Skeletal muscle cell (primary cell): ENCODE measurements at regions not wholly inside any gene's neighbourhood (a gene's known extent, or its start where the extent isn't known, plus 50 kb on each side); places are given as distances from the start of the nearest gene placed in this dataset.
"Not testable (repeated sequence)": the region's sequence is repeated elsewhere in the genome, so short reads cannot be mapped to it uniquely, and the experiment has no call there.

Experiments
- DNase-seq: peaks from one replicate; pipeline ENCODE4 v3.0.0-alpha.2; 2010; ENCODE audit warnings: low read depth
- H3K4me3 ChIP-seq: 2 replicates; pipeline ENCODE4 v1.5.1; 2011; ENCODE audit warnings: low read depth, mild to moderate bottlenecking, control low read depth, low read length, moderate library complexity

DNA sequence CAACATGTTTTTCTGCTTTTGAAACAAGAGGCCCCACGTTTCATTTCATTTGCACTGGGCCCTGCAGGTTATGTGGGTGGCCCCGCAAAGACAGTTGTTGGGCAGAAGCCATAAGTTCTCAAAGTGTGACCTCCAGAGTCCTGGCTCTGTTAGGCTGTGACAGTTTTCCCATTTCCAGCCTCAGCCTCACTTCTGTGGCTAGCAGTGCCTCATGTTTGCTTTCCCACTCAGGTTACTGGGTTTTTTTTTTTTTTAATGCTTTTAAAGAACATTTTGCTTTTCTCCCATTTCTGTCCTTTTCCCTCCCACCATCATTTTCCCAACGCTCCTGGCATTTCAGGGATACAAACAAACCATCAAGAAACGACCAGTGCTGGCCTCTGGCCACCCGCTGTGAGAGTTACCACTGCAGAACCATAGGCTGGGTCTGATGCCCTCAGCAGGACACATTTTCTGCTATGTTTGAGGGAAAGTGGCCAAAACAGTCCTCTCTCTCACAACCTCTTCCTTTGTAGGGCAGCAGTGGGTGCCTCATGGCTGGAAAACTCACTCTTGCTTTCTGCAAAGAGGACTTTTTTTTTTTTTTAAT lies 159.0 kb upstream of the MPHOSPH6 start:
- H3K4me3 ChIP-seq: no peak overlapping the region
- DNase-seq: no peak

DNA sequence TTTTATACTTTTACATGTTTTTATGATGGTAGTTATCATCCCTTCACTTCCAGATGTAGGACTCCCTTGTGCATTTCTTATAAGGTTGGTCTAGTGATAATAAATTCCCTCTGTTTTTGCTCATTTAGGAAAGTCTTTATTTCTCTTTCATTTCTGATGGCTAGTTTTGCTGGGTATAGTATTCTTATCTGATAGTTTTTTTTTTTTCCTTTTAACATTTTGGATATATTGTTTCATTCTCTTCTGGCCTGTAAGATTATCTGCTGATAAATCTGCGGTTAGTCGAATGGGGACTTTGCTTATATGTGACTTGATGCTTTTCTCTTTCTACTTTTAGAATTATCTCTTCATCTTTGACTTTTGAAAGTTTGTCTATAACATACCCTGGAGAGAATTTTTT lies 153.1 kb upstream of the MPHOSPH6 start:
- DNase-seq: no peak
- H3K4me3 ChIP-seq: no peak overlapping the region

DNA sequence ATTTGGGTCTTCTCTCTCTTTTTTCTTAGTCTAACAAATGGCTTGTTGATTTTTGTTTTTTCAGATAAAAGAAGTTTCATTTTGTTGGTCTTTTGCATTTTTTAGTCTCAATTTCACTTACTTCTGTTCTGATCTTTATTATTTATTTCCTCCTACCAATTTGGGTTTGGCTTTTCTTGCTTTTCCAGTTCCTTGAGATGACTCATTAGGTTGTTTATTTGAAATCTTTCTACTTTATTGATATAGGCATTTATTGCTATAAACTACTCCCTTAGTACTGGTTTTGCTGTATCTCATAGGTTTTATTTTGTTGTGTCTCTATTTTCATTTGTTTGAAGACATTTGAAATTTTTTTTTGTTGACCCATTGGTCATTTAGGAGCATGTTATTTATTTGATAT lies 152.2 kb upstream of the MPHOSPH6 start:
- no peak for DNase-seq
- no peak overlapping the region for H3K4me3 ChIP-seq

DNA sequence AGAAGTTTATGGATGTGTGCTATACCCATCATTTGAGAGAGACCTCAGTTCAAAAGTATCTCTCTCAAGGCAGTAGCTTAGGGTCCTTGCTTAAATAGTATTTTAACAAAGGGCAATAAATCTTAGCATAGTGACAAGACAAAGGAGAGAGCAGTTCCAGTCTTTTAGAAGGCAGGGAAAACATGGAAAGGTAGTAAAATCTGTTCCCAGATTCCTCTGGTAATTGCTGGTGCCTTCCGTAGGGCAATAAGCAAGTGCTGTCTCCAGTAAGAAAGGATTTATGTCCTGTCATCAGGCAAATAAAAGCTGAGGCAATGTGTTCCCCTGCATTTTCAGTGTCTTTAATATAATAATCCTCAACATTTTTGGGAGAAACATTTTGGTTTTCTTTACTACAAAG lies 149.0 kb upstream of the MPHOSPH6 start:
- DNase-seq: no peak
- H3K4me3 ChIP-seq: no peak overlapping the region

DNA sequence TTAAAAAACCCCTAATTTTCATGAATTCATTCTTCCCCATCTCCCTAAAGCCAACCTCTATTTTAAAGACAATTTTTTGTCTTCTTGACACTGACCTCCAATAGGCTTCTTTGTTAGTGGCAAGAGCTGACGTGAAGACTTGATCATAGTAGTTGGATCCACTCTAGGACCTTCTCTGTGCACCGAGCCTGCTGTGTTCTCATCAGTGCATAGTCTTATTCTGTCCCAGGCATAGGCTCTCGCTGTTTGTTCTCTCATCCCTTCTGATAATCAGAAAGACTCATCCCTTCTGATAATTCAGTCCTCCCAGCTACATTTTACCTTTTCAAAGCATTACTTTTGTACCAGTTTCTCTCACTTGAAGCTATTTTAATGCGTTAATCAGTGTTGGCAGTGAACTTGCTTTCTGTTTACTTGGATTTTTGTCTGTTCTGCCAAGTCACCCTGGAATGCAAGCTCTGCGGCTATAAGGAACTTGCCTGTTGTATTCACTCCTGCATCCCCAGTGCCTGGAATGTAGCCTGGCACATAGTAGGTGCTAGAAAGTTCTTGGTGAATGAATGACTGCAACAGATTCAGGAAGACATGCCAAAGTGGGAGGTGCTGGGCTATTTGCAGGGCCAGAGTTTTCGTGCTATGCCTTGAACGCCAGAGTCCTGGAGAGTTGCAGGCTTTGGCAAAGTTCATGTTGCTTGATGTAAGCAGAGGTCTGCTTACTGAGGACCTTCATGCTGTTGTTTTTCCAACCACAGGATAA lies 147.6 kb upstream of the MPHOSPH6 start:
- no peak for DNase-seq

DNA sequence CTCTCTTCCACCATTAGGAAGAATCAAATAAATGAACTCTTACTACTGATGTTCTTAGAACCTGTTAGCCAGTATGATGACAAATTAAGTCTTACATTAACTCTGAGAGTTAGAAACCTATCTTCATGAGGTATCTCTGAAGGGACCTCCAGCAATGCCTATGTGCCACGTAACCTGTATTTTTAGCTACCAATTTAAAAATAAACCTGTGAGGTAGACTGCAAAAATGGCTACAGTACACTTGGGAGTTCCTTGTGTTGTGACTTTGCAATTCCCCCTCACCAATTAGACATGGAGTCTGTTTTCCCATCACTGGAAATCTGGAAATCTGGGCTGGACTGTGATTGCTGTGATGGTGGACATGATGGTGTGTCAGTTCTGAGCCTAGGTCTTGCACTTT lies 143.7 kb upstream of the MPHOSPH6 start:
- no peak for DNase-seq
- no peak overlapping the region for H3K4me3 ChIP-seq

More for the DNA sequence above, 147.6 kb upstream of the MPHOSPH6 start:
- H3K4me3 ChIP-seq: no peak overlapping the region

DNA sequence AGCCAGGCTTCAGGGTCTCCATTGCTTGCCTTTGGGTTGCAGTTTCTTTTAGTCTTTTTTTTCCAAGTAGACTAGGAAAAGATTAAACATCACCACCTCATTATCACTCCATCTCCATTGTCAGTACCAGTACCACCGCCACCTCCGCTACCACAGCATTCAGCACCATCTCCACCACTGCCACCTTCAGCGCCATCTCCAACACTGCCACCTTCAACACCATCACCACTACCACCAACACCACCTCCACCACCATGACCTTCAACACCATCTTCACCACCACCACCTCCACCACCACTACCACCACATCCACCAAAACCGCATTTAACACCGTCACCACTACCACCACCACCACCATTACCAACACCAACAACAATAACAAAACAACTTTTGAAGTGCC lies 141.5 kb upstream of the MPHOSPH6 start:
- DNase-seq: no peak
- H3K4me3 ChIP-seq: no peak overlapping the region

DNA sequence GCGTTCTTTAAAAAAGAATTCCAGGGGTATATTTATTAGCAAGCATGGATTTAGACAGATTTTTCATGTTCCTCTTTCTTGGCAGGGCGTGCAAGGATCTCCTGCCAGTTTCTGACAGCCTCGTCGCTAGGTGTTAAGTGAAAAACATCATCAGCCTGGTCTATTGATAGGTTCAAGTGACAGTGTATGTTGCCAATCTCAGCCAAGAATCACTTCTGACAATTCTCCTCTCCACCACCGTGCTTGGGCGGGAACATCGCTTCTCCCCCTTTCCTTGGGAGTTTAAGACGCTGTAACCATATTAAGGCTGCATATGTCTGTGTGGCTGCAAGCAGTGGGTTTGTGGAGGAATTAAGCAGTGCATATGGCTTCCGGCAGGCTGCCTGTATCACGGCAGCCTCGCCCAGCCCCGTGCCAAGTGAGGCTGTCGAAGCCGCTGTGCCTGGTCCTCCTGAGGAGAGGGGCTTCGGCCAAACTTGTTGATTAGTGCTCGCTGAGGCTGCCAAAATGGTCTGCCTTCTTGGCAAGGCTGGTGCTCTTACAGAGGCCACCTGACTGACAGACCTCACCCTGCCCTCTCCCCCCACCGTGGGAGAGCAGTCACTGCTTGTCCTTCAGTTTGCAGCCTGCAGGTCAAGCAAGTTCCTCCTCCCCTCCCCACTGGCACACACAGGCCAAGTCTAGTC lies 132.2 kb upstream of the MPHOSPH6 start:
- H3K4me3 ChIP-seq: no peak overlapping the region
- DNase-seq: no peak

DNA sequence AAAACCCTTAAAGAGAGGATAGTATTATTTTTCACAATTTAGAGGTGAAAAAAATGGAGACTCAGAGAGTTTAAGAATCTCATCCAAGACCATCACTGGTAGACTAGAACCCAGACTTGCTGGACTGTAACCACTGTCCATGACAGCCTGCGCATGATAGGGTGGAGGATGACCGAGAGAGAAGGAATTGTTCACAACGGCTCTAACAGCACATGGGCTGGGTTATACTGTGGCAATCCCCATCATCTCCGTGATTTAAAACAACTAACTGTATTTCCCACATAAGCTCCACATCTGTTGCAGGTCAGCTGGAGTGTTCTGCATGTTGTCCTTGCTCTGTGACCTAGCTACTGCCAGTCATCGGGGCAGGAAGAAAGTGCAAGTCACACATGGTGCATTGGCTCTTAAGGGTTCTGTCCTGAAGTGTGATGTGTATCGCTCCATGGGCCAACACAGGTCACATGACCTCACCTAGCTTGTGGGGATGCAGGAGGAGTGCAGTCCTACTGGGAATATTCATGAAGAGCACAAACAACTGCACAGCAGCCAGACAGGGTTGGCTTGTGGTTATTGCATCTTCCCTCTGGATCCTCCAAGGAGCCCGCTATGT lies 131.2 kb upstream of the MPHOSPH6 start:
- DNase-seq: no peak
- H3K4me3 ChIP-seq: no peak overlapping the region

DNA sequence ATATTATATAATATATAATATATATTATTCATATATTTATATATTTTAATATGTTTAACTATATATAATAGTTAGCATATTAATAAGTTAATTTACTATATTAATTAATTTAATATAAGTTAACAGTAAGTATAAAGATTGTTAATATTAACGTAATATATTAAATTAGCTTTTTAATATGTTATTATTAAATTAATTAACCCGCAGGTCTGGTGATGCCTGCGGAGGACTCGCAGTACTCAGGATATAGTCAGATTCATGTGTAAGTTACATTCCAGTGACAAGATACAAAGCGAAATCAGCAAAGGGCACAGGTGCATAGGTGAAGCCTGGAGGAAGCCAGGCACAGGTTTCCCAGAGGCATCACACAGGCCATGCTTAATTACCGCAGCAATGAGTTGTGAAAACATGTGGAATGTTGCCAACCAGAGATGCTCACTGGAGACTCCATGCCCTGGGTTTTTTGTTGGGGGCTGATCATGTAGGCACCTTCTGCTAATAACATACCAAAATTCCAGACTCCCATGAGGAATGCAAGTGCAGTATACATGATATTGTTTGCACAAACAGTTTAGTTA lies 130.4 kb upstream of the MPHOSPH6 start:
- no peak for DNase-seq
- H3K4me3 ChIP-seq: no peak overlapping the region

DNA sequence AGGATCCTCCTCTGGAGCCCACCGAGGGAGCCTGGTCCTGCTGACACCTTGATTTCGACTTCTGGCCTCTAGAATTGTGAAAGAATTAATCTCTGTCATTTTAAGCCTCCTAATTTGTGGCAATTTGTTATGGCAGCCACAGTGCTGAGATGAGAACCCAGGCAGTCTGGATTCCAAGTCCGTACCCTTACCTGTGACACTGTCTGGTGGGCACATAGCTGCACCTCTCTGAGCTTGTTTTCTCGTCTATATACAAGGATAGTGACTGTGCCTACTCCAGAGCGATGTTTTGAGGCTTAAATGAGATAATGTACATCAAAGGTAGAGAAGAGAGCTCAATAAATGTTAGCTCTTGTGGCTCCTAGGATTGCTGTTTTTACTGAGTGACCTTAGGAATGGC lies 128.4 kb upstream of the MPHOSPH6 start:
- no peak overlapping the region for H3K4me3 ChIP-seq
- DNase-seq: no peak

DNA sequence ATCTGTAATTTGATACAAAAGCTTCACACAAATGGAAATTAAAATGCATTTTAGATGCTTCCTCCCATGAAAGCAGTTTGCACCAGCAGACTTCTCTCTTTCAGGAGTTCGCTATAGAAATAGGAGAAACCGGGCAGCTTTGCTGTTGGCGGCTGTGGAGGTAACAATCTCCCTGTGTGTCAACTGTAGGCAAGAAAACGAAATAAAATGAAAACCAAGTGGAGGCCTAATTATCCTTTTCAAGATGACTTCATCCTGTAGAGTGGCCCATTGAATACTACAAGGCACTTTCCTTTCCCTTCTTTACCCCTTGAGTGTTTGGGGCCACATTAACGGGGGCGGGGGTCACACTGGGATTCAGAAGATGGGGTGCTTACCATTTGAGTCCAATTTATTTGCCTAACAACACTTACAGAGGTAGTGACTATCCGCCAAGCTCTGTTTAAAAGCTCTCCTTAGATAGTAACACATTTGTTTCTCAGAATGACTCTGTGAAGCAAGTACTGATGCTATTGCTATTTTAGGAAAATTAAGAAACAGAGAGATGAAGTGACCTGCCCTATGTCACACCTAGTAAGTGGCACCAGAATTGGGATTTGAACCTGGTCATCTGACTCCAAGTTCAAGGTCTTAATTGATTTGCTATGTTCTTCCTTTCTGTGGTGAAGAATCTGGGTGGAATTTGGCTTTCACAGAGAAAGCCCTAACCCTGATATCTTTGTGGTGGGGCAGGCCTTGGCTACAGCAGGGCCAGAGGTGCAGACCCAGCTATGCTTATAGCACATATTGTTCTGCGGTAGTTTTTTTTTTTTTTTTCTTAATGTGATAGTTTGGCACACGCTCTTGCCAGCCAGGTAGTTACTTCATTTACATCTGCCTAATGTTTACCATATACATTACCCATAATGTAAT lies 125.5 kb upstream of the MPHOSPH6 start:
- H3K4me3 ChIP-seq: no peak overlapping the region
- DNase-seq: no peak

DNA sequence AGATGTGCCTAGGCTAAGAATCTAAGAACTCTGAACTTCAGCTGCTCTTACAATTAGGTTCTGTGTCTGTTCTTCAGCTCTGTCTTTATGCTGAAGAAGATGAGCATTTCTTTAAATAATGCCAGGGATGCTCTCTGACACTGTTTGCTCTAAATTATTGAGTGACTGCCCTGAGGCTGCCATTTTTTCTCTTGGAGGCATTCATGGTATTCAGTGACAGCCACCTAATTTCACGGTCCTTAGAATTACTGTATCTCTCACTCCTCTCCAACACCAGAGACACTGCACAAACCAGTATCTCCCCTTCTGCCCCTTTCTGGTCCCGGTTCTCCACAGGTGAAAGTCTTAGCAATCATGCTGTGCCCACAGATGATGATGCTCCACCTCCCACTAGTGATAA lies 123.6 kb upstream of the MPHOSPH6 start:
- no peak overlapping the region for H3K4me3 ChIP-seq
- no peak for DNase-seq

DNA sequence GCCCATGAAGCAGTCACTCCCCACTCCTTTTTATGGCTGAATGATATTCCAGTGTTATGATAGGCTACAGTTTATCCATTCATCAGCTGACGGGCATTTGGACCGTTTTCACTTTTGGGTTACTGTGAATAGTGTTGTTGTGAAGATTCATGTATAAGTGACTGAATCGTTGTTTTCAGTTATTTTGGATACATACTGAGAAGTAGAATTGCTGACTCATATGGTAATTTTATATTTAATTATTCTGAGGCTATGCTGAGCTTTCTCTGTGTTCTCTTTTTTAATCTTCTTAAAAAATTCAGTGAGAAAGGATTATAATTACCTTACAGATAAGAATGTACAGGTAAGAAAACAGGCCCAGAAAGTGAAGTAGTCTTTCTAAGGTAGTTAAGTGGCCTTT lies 117.9 kb upstream of the MPHOSPH6 start:
- no peak for DNase-seq
- no peak overlapping the region for H3K4me3 ChIP-seq

DNA sequence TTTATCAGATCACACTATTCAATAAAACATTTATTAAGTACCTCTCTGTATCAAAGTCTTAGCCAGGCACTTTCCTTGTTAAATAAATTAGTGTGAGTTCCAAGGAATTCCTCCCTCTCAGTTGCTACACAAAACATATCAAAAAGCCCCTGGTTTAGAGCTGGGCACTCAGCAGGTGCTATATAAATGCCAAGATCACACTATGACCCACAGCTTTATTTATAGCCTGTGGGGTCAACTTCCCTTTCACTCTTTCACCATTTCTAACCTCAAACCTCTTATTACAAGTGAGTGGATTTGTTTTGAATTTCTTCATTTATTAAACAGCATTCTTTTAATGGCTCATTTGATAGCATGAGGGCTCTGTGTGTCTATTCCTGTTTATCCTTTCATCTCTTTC lies 112.6 kb upstream of the MPHOSPH6 start:
- no peak for DNase-seq
- H3K4me3 ChIP-seq: no peak overlapping the region

DNA sequence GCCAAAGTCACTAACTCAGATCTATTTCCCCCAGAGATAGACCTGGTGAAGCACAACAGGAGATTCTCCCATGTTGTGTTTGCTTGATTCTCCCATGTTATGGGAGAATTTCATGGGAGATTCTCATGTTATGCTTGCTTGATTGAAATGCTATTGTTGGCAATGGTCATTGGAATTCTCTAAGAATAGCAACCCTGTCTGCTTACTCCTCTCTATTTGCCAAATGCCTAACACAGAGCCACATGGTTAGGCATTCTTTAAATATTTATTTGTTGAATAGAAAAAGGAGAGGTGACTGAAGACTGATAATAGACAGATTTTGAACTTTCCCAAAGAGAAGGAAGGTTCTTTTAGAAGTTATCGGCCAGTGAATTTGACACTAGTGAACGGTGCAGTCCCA lies 111.5 kb upstream of the MPHOSPH6 start:
- H3K4me3 ChIP-seq: no peak overlapping the region
- DNase-seq: no peak

DNA sequence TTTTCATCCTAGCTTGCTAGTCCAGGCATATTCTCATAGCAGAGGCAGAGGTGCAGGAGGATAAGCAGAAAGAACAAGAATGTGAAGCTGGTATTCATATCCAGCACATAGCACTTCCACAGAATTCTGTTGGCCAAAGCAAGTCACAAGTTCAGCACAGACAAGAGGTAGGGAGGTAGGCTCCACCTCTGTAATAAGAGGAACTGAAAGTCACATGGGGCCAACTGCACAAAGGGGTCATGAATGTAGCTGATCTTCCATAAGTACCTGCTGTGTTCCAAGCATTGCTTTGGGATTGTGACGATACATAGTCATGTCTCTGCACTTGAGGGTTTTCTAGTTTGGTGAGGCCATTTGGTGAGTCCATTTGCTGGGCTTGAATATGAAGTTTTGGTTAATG lies 110.8 kb upstream of the MPHOSPH6 start:
- H3K4me3 ChIP-seq: no peak overlapping the region
- DNase-seq: no peak

DNA sequence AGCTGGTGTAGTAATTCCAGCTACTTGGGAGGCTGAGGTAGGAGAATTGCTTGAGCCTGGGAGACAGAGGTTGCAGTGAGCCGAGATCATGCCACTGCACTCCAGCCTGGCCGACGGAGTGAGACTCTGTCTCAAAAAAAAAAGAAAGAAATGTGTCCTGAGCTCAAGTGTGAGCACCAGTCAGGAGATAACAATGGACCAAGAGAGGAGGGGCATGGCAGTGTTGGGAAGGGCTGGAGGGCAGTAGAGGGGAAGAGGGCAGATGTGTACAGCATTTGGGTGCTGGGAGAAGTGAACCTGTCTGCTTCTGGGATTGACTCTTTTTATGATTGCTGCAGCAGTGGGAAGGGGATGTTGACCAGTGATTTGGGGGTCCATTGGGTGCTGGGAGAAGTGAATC lies 105.3 kb upstream of the MPHOSPH6 start:
- H3K4me3 ChIP-seq: not testable (repeated sequence)

DNA sequence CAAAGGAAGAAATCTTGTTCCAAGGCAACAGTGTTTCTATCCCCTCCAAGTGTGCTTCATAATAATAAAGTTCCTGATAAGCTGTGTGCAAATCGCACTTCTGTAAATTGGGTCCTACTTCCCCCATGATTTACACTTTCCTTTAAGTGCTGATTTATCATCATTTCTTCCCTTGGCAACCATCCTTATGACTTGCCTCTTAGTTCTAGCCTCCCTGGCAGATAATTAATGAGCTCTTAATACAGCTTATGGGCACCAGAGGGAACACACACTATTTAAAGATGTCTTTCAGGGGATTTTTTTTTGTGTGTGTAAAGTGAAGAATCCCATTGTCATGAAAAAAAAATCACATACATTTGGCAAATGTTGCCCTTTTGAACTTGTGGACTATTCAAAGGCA lies 101.6 kb upstream of the MPHOSPH6 start:
- H3K4me3 ChIP-seq: no peak overlapping the region
- no peak for DNase-seq

More for the DNA sequence above, 105.3 kb upstream of the MPHOSPH6 start:
- not testable (repeated sequence) for DNase-seq
